Fibroblast of the aortic adventitia (primary cell): ENCODE measurements at regions not wholly inside any gene's neighbourhood (a gene's known extent, or its start where the extent isn't known, plus 50 kb on each side); places are given as distances from the start of the nearest gene placed in this dataset. TPM values are rescaled to one million over a fixed set of nuclear protein-coding genes. Genes with fewer than 3 reads are reported as not detected.
A peak's percentile ranks its signal among the peaks of the same experiment; 100 is the strongest.
"Not testable (repeated sequence)": the region's sequence is repeated elsewhere in the genome, so short reads cannot be mapped to it uniquely, and the experiment has no call there.

Source experiments
- DNase-seq: peaks from one replicate; pipeline ENCODE4 v3.0.0-alpha.2; 2010; ENCODE audit warnings: low read depth
- H3K4me3 ChIP-seq: 2 replicates; pipeline ENCODE4 v1.5.1; 2011; ENCODE audit warnings: low read depth, mild to moderate bottlenecking, control low read depth, low read length, moderate library complexity
- small RNA-seq: library from RNA; depleted of rRNA; stranded (forward); fragments of <200 nt; gene quantifications from one replicate; pipeline ENCODE3, GENCODE V24; 2012
- TF ChIP-seq, protein P1 (sequence below): IDR thresholded peaks from 2 replicates; pipeline ENCODE4 v1.5.1; 2011; ENCODE audit warnings: mild to moderate bottlenecking, low read length, control low read depth, inconsistent platforms; ENCODE audit not compliant: insufficient read depth

DNA sequence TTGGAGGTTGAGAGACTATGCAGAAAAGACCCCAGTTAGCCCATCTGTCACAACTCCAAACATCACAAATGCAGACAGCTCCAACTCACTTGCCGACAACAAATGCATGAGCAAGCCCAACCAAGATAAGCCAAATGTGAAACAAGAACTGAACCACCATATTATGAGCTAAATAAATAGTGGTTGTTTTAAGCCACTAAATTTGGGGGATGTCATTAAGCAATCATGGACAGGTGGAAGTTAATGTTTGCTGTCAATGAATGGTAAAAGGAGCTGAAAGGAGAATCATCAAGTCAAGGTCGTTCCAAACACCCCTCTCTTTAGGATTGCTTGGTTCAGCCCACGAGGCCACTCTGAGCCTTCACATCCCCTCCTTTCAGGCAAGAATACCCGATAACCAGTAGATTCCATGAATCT lies 71.2 kb upstream of the PLCB4 start:
- no peak for DNase-seq
- no peak overlapping the region for H3K4me3 ChIP-seq
- TF ChIP-seq, protein P1, sequence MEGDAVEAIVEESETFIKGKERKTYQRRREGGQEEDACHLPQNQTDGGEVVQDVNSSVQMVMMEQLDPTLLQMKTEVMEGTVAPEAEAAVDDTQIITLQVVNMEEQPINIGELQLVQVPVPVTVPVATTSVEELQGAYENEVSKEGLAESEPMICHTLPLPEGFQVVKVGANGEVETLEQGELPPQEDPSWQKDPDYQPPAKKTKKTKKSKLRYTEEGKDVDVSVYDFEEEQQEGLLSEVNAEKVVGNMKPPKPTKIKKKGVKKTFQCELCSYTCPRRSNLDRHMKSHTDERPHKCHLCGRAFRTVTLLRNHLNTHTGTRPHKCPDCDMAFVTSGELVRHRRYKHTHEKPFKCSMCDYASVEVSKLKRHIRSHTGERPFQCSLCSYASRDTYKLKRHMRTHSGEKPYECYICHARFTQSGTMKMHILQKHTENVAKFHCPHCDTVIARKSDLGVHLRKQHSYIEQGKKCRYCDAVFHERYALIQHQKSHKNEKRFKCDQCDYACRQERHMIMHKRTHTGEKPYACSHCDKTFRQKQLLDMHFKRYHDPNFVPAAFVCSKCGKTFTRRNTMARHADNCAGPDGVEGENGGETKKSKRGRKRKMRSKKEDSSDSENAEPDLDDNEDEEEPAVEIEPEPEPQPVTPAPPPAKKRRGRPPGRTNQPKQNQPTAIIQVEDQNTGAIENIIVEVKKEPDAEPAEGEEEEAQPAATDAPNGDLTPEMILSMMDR, result no peak

DNA sequence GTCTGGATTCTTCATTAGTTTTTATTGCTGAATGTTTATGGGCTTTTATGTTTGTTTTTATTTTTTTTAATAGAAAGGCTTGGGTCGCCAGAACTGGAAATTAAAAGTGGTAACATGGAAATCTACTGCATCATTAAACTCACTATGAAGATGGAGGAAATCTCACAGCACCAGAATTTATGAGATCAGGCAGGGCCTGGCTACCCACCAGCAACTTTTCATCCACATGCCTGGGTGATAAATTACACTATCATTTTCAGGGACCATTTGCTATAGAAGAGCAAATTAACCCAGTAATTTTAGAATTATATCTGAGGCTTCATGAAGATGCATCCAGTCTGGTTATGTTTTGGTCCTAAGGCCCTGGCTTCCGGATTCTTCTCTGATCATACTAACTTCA lies 57.8 kb upstream of the PLCB4 start:
- DNase-seq, result no peak
- H3K4me3 ChIP-seq, result no peak overlapping the region
- TF ChIP-seq, protein P1, result no peak

DNA sequence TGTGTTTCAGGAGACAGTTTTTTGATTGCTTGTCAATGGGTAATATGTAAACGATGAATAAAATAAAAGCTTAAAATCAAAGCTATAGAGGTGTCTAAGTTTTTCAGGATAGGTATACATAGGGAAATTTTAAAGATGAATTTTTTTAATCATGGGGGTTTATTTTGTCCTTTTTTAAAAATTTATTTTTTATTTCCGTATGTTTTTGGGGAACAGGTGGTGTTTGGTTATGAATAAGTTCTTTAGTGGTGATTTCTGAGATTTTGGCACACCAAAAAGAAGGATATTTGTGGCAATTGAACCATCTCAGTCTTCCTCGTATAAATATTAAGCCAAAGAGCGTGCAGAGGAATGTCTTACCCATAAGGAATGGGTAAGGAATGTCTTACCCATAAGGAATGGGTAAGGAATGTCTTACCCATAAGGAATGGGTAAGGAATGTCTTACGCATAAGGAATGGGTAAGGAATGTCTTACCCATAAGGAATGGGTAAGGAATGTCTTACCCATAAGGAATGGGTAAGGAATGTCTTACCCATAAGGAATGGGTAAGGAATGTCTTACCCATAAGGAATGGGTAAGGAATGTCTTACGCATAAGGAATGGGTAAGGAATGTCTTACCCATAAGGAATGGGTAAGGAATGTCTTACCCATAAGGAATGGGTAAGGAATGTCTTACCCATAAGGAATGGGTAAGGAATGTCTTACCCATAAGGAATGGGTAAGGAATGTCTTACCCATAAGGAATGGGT lies 53.5 kb upstream of the PLCB4 start:
- not testable (repeated sequence) for DNase-seq, H3K4me3 ChIP-seq

DNA sequence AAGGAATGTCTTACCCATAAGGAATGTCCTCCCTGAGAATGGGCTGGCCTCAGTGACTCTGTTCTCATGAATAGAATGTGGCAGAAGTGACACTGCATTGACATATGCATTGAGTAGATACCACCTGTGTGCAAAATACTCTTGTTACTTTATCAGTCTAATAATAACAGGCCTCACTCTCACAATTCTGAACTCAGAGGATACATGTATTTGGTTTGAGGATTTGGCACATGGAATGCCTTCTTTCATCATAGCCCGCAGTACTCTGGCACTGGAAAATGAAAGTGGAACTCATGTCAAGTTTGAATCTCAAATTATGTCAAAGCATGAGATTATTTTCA lies 52.9 kb upstream of the PLCB4 start:
- H3K4me3 ChIP-seq, result no peak overlapping the region
- DNase-seq, result peak; percentile 44
- TF ChIP-seq, protein P1, result no peak

DNA sequence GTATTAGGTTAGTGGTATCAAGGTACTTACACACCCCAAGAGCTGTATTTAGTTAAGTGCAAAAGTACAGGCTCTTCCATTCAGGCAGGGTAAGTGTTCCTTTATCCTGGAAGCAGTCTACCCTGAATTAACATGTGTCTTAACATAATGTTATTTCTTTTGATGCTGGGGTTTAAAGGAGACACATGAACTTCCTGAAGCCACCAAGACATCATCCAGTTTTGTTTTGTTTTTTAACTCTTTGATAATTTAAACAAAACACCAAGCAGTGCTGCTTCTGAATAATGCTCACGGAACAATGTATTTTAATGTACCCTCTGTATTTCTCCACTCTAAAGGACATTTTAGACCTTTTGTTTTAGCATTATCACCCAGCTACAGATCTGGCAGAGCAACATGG lies 50.5 kb upstream of the PLCB4 start:
- H3K4me3 ChIP-seq, result no peak overlapping the region
- TF ChIP-seq, protein P1, result no peak
- DNase-seq, result no peak

Small RNA genes in the stretch of these regions (small RNA-seq; reads per million reads assigned to genes)
- not detected for gene RF00017
